Motor neuron (in vitro differentiated cells): ENCODE measurements at regions not wholly inside any gene's neighbourhood (a gene's known extent, or its start where the extent isn't known, plus 50 kb on each side); places are given as distances from the start of the nearest gene placed in this dataset.

Source experiments
- ATAC-seq, 8 experiments: fragments of 200-7000 bp; cut with Tn5 transposase; replicated peaks in 6 of 8; 2 replicates each; pipeline ENCODE4 v1.8.0; 2021; ENCODE audit warnings: mild to moderate bottlenecking in 8 of 8, moderate library complexity in 8 of 8
- H3K27ac ChIP-seq, 2 donors: fragments of 250-450 bp; sonication (Bioruptor Pico); 2 replicates each; pipeline ENCODE4 v1.9.0; 2021; ENCODE audit warnings: antibody characterized with exemption in 2 of 2, mild to moderate bottlenecking in 2 of 2, moderate library complexity in 1 of 2
- H3K4me1 ChIP-seq, 2 donors: fragments of 250-450 bp; sonication (Bioruptor Pico); replicated peaks in 1 of 2; 2 replicates each; pipeline ENCODE4 v1.6.1; 2021; ENCODE audit warnings: antibody characterized with exemption in 2 of 2, mild to moderate bottlenecking in 2 of 2, moderate library complexity in 1 of 2
- H3K4me3 ChIP-seq, 5 donors: fragments of 250-450 bp; sonication (Bioruptor Pico); 2 replicates each; pipeline ENCODE4 v1.9.0; 2021; ENCODE audit warnings: antibody characterized with exemption in 5 of 5, mild to moderate bottlenecking in 5 of 5, moderate library complexity in 4 of 5
- WGBS, 10 experiments: fragments of 450-650 bp; shearing (Covaris generic); methylation state at CpG; one replicate each; pipeline ENCODE4 v1.0.0; 2022; 5-methylcytosine and 5-hydroxymethylcytosine counted together
- in situ Hi-C, 9 experiments: fragments of 400-800 bp; cut with MboI; loops; one replicate each; pipeline ENCODE4 v1.15.0; 2021; ENCODE audit warnings: low sequenced_read_pairs in 9 of 9, low pct_unique_long_range_greater_than_20kb in 2 of 9; ENCODE audit not compliant: unreplicated experiment in 9 of 9

GRCh38 chr3:6779140-6779539, 81.8 kb upstream of the GRM7 start:
- H3K27ac ChIP-seq, result no peak overlapping the region
- H3K4me1 ChIP-seq, result peaks cover 0 to 5% of the 10 kb centered on the region in 2 donors
- ATAC-seq, result no peak
- H3K4me3 ChIP-seq, result no peak overlapping the region
- WGBS, 10 experiments, result 22 to 96% (median 84%) methylated on average over 4 to 6 of the region's 6 CpGs; no CpG with 5 or more reads in 4 of the 10 experiments
- in situ Hi-C loops, result loop anchor here in 2 of 9 experiments (25.0 kb wide), 2 partner anchors 1308 to 1342 kb away; no protein-coding TSS in a partner anchor

GRCh38 chr3:6781092-6781491, 79.8 kb upstream of the GRM7 start:
- Histone ChIP-seq H3K4me3 (no peak overlapping the region), H3K27ac (no peak overlapping the region), H3K4me1 (peaks cover 0 to 5% of the 10 kb centered on the region in 2 donors)
- in situ Hi-C loops, result loop anchor here in 2 of 9 experiments (25.0 kb wide), 2 partner anchors 1306 to 1344 kb away; no protein-coding TSS in a partner anchor
- ATAC-seq, result peak in 4 of 8 experiments; percentile 70 to 78 (median 74)
- 0 to 100% (median 30%) methylated on average over 1 to 3 of the region's 3 CpGs for WGBS, 10 experiments

- Histone ChIP-seq H3K27ac (no peak overlapping the region), H3K4me1 (peaks cover 0 to 3% of the 10 kb centered on the region in 2 donors), H3K4me3 (no peak overlapping the region)
- 0 to 78% (median 13%) methylated on average over 1 to 2 of the region's 2 CpGs; no CpG with 5 or more reads in 2 of the 10 experiments for WGBS, 10 experiments
- ATAC-seq, result peak in 2 of 8 experiments; percentile 34 to 60
- in situ Hi-C loops, result loop anchor here in 2 of 9 experiments (25.0 kb wide), 2 partner anchors 1302 to 1348 kb away; no protein-coding TSS in a partner anchor
Observed at GRCh38 chr3:6785726-6786125, 75.2 kb upstream of the GRM7 start.

- no peaks in the 10 kb centered on the region for H3K4me1 ChIP-seq
- no peak overlapping the region for H3K27ac ChIP-seq
- no peak for ATAC-seq
- no peak overlapping the region for H3K4me3 ChIP-seq
- WGBS, 10 experiments, result 0 to 100% (median 25%) methylated on average over 1 to 2 of the region's 2 CpGs; no CpG with 5 or more reads in 1 of the 10 experiments
- in situ Hi-C loops, result loop anchor here in 2 of 9 experiments (25.0 kb wide), 2 partner anchors 1296 to 1354 kb away; no protein-coding TSS in a partner anchor
Observed at GRCh38 chr3:6791161-6791560, 69.8 kb upstream of the GRM7 start.

GRCh38 chr3:6799264-6799915, 61.5 kb upstream of the GRM7 start:
- WGBS, 10 experiments, result 0 to 100% (median 73%) methylated on average over 1 to 6 of the region's 6 CpGs
- peak in 3 of 8 experiments; percentile 48 to 57 (median 48) for ATAC-seq
- H3K4me1 ChIP-seq, result peaks cover 9 to 11% of the 10 kb centered on the region in 2 donors
- H3K4me3 ChIP-seq, result no peak overlapping the region
- no peak overlapping the region for H3K27ac ChIP-seq
- in situ Hi-C loops, result loop anchor here in 2 of 9 experiments (25.0 kb wide), 2 partner anchors 1288 to 1362 kb away; no protein-coding TSS in a partner anchor

GRCh38 chr3:6803619-6804018, 57.3 kb upstream of the GRM7 start:
- Histone ChIP-seq H3K4me3 (no peak overlapping the region), H3K27ac (no peak overlapping the region), H3K4me1 (peaks cover 18 to 20% of the 10 kb centered on the region in 2 donors)
- WGBS, 10 experiments, result 40 to 100% (median 65%) methylated on average over 1 to 3 of the region's 3 CpGs; no CpG with 5 or more reads in 5 of the 10 experiments
- ATAC-seq, result peak in 3 of 8 experiments; percentile 34 to 59 (median 38)
- in situ Hi-C loops, result no loop called here

GRCh38 chr3:6805236-6805635, 55.7 kb upstream of the GRM7 start:
- ATAC-seq, result no peak
- no peak overlapping the region for H3K4me3 ChIP-seq
- no peak overlapping the region for H3K27ac ChIP-seq
- H3K4me1 ChIP-seq, result peaks cover 18 to 20% of the 10 kb centered on the region in 2 donors
- 0 to 80% (median 40%) methylated on average over 1 to 2 of the region's 2 CpGs; no CpG with 5 or more reads in 2 of the 10 experiments for WGBS, 10 experiments
- in situ Hi-C loops, result no loop called here

- no peak overlapping the region for H3K4me3 ChIP-seq
- no peak overlapping the region for H3K27ac ChIP-seq
- in situ Hi-C loops, result no loop called here
- no peak for ATAC-seq
- WGBS, 10 experiments, result 0 to 93% (median 47%) methylated on average over 1 to 3 of the region's 3 CpGs
- H3K4me1 ChIP-seq, result peaks cover 18 to 20% of the 10 kb centered on the region in 2 donors
Observed at GRCh38 chr3:6806991-6807390, 53.9 kb upstream of the GRM7 start.

- in situ Hi-C loops, result no loop called here
- Histone ChIP-seq H3K4me3 (no peak overlapping the region), H3K4me1 (peaks cover 18 to 20% of the 10 kb centered on the region in 2 donors), H3K27ac (no peak overlapping the region)
- ATAC-seq, result peak in 5 of 8 experiments; percentile 59 to 96 (median 91)
- 6 to 86% (median 50%) methylated on average over 3 to 8 of the region's 8 CpGs; no CpG with 5 or more reads in 1 of the 10 experiments for WGBS, 10 experiments
Observed at GRCh38 chr3:6807967-6808588, 52.8 kb upstream of the GRM7 start.

- Histone ChIP-seq H3K4me1 (peaks cover 7 to 11% of the 10 kb centered on the region in 2 donors), H3K4me3 (no peak overlapping the region), H3K27ac (no peak overlapping the region)
- in situ Hi-C loops, result no loop called here
- WGBS, 10 experiments, result 0 to 100% (median 50%) methylated on average over 1 to 2 of the region's 2 CpGs; no CpG with 5 or more reads in 2 of the 10 experiments
- no peak for ATAC-seq
Observed at GRCh38 chr3:6809349-6809748, 51.6 kb upstream of the GRM7 start.
